GM12878 (cell line): ENCODE measurements at regions not wholly inside any gene's neighbourhood (a gene's known extent, or its start where the extent isn't known, plus 50 kb on each side); places are given as distances from the start of the nearest gene placed in this dataset.

ENCODE experiments used
- ATAC-seq: fragments of 200-7000 bp; cut with Tn5 transposase; 3 replicates; pipeline ENCODE4 v1.9.1; 2020; ENCODE audit warnings: mild to moderate bottlenecking, moderate library complexity
- BruUV-seq: library from RNA; stranded (reverse); fragments of 400-500 nt; replicated peaks from 2 replicates; lab custom pipeline; 2021; lab: Mats Ljungman, UMichigan
- CTCF ChIA-PET: fragments of 300-600 bp; sonication (Branson Sonifier 250); formaldehyde crosslinking; extraction: SDS; loops from one replicate; lab custom pipeline; 2021; ENCODE audit warnings: inconsistent platforms; lab: Yijun Ruan, JAX
- POLR2A ChIA-PET: fragments of 350-600 bp; formaldehyde crosslinking; extraction: SDS; loops from one replicate; lab custom pipeline; 2021; ENCODE audit warnings: inconsistent platforms; lab: Charles Lee
- RAD21 ChIA-PET: fragments of 300-600 bp; sonication (Branson Sonifier 250); formaldehyde crosslinking; loops from one replicate; lab custom pipeline; 2023; ENCODE audit warnings: antibody characterized with exemption; ENCODE audit not compliant: unreplicated experiment; lab: Charles Lee
- SMC1A ChIA-PET: fragments of 300-600 bp; sonication (Branson Sonifier 250); formaldehyde crosslinking; loops from one replicate; lab custom pipeline; 2023; ENCODE audit not compliant: unreplicated experiment, uncharacterized antibody; lab: Charles Lee
- DNase-seq: peaks from one replicate; pipeline ENCODE4 v3.0.0-alpha.2; 2011; ENCODE audit warnings: low read depth, low spot score
- FAIRE-seq: peaks from 3 replicates; lab custom pipeline; 2011; peaks lifted over from hg19 to GRCh38; lab: Jason Lieb, UNC
- H2AFZ ChIP-seq: 2 replicates; pipeline ENCODE4 v1.6.0; 2011; ENCODE audit warnings: low read depth, low read length, control low read depth; ENCODE audit not compliant: control insufficient read depth
- H3K27ac ChIP-seq: 2 replicates; pipeline ENCODE4 v1.5.1; 2011; ENCODE audit warnings: control low read depth; ENCODE audit not compliant: control insufficient read depth, insufficient read depth
- H3K27me3 ChIP-seq, 2 experiments: replicated peaks in 1 of 2; 2 replicates each; pipeline versions ENCODE4 v1.6.0 to v1.6.1; 2011; ENCODE audit warnings: low read length in 1 of 2; ENCODE audit not compliant: control insufficient read depth in 2 of 2, insufficient read depth in 2 of 2
- H3K36me3 ChIP-seq, 2 experiments: 2 replicates each; pipeline ENCODE4 v1.5.1; 2011; ENCODE audit warnings: low read length in 1 of 2; ENCODE audit not compliant: control insufficient read depth in 2 of 2, insufficient read depth in 2 of 2
- H3K4me1 ChIP-seq: 2 replicates; pipeline ENCODE4 v1.6.1; 2011; ENCODE audit warnings: mild to moderate bottlenecking, low read length, moderate library complexity, mixed read lengths; ENCODE audit not compliant: control insufficient read depth, insufficient read depth
- H3K4me2 ChIP-seq: 2 replicates; pipeline ENCODE4 v1.6.0; 2011; ENCODE audit warnings: control low read depth; ENCODE audit not compliant: control insufficient read depth, insufficient read depth
- H3K4me3 ChIP-seq: fragments of 200-600 bp; sonication (generic); 2 replicates; pipeline ENCODE4 v1.5.1; 2016
- H3K79me2 ChIP-seq: 2 replicates; pipeline ENCODE4 v1.6.0; 2011; ENCODE audit warnings: low read length; ENCODE audit not compliant: control insufficient read depth, insufficient read depth
- H3K9ac ChIP-seq: 2 replicates; pipeline ENCODE4 v1.8.0; 2011; ENCODE audit warnings: low read length, control low read depth, mixed read lengths; ENCODE audit not compliant: control insufficient read depth, insufficient read depth
- H3K9me3 ChIP-seq: replicated peaks from 3 replicates; pipeline ENCODE4 v1.5.1; 2011; ENCODE audit warnings: mild to moderate bottlenecking, low read length; ENCODE audit not compliant: control insufficient read depth, insufficient read depth
- H4K20me1 ChIP-seq: 2 replicates; pipeline ENCODE4 v1.6.0; 2011; ENCODE audit not compliant: control insufficient read depth, insufficient read depth
- BACH1 ChIP-seq: fragments of 450-650 bp; IDR thresholded peaks from 2 replicates; pipeline ENCODE4 v1.6.1; 2017; ENCODE audit warnings: mild to moderate bottlenecking, borderline replicate concordance
- CEBPB ChIP-seq, 2 experiments: fragments of 150-350 bp in 1 of 2; IDR thresholded peaks; 2 replicates each; pipeline ENCODE4 v1.6.1; 2012 to 2014; ENCODE audit warnings: low read depth in 2 of 2, low read length in 2 of 2, borderline replicate concordance in 1 of 2, inconsistent platforms in 1 of 2
- ETV6 ChIP-seq, 2 experiments: fragments of 450-650 bp in 1 of 2; IDR thresholded peaks in 1 of 2; conservative IDR thresholded peaks in 1 of 2; 2 replicates each; pipeline ENCODE4 v1.6.1; 2014; ENCODE audit warnings: antibody characterized with exemption in 1 of 2, borderline replicate concordance in 1 of 2, low read depth in 1 of 2, mild to moderate bottlenecking in 1 of 2, moderate library complexity in 1 of 2
- GABPA ChIP-seq: IDR thresholded peaks from 2 replicates; pipeline ENCODE4 v1.6.1; 2014; ENCODE audit warnings: antibody characterized with exemption, low read depth, mild to moderate bottlenecking, inconsistent platforms
- GATAD2B ChIP-seq: fragments of 450-650 bp; conservative IDR thresholded peaks from 2 replicates; pipeline ENCODE4 v1.6.1; 2017; ENCODE audit warnings: low read depth, mild to moderate bottlenecking, moderate library complexity
- HDGF ChIP-seq: fragments of 450-650 bp; IDR thresholded peaks from 2 replicates; pipeline ENCODE4 v1.6.1; 2016; ENCODE audit warnings: antibody characterized with exemption
- IKZF1 ChIP-seq: fragments of 450-650 bp; conservative IDR thresholded peaks from 2 replicates; pipeline ENCODE4 v1.6.1; 2017; ENCODE audit warnings: antibody characterized with exemption, mild to moderate bottlenecking
- IRF5 ChIP-seq: fragments of 450-650 bp; IDR thresholded peaks from 2 replicates; pipeline ENCODE4 v1.6.1; 2017; ENCODE audit warnings: borderline replicate concordance
- NRF1 ChIP-seq: conservative IDR thresholded peaks from 2 replicates; pipeline ENCODE4 v1.6.1; 2011; ENCODE audit warnings: mild to moderate bottlenecking, low read depth, low read length, improper control_type of control experiment
- PML ChIP-seq: IDR thresholded peaks from 2 replicates; pipeline ENCODE4 v1.6.1; 2012; ENCODE audit warnings: low read length, inconsistent platforms
- RBBP5 ChIP-seq: fragments of 200-600 bp; sonication (generic); conservative IDR thresholded peaks from 2 replicates; pipeline ENCODE4 v1.6.1; 2016
- RELB ChIP-seq: fragments of 450-650 bp; IDR thresholded peaks from 2 replicates; pipeline ENCODE4 v1.6.1; 2017; ENCODE audit warnings: low read depth, mild to moderate bottlenecking, moderate library complexity
- SMC3 ChIP-seq: IDR thresholded peaks from 2 replicates; pipeline ENCODE4 v1.6.1; 2011; ENCODE audit warnings: low read length, improper control_type of control experiment, borderline replicate concordance
- STAT1 ChIP-seq: fragments of 450-650 bp; conservative IDR thresholded peaks from 2 replicates; pipeline ENCODE4 v1.6.1; 2014; ENCODE audit warnings: antibody characterized with exemption, mild to moderate bottlenecking
- ZBTB11 ChIP-seq: fragments of 450-650 bp; formaldehyde crosslinking; IDR thresholded peaks from 2 replicates; pipeline ENCODE4 v1.5.0; 2022; ENCODE audit warnings: mild to moderate bottlenecking, missing genetic modification characterization
- ZNF24 ChIP-seq: fragments of 450-650 bp; IDR thresholded peaks from 2 replicates; pipeline ENCODE4 v1.6.1; 2017; ENCODE audit warnings: antibody characterized with exemption, mild to moderate bottlenecking
- ZSCAN29 ChIP-seq: fragments of 450-650 bp; IDR thresholded peaks from 2 replicates; pipeline ENCODE4 v1.6.1; 2017; ENCODE audit warnings: mild to moderate bottlenecking, moderate library complexity
- WGBS: methylation state at CpG from one replicate; pipeline ENCODE4 v1.1.6; 2016; ENCODE audit warnings: low lambda C conversion rate; ENCODE audit not compliant: insufficient replicate concordance, insufficient coverage; ENCODE audit errors: missing lambda C conversion rate; 5-methylcytosine and 5-hydroxymethylcytosine counted together
- in situ Hi-C: fragments of 300-500 bp; cut with MboI; formaldehyde crosslinking; loops from 9 replicates; pipeline ENCODE4 v1.14.3; 2018; ENCODE audit warnings: mixed read lengths
- intact Hi-C: fragments of 100-400 bp; cut with micrococcal nuclease; formaldehyde crosslinking; loops from one replicate; pipeline ENCODE4 v1.14.2; 2022; ENCODE audit not compliant: unreplicated experiment
- TF ChIP-seq, protein P1 (sequence below): IDR thresholded peaks from 2 replicates; pipeline ENCODE4 v1.6.1; 2012; ENCODE audit warnings: low read length, inconsistent platforms

- Histone ChIP-seq H3K27ac (no peak overlapping the region), H3K9ac (no peak overlapping the region), H3K27me3 (no peaks in the 10 kb centered on the region), H3K36me3 (no peaks in the 10 kb centered on the region), H4K20me1 (no peaks in the 10 kb centered on the region), H3K4me2 (no peak overlapping the region), H3K4me3 (no peak overlapping the region), H3K9me3 (no peaks in the 10 kb centered on the region), H3K4me1 (peaks cover 4% of the 10 kb centered on the region), H2AFZ (no peak overlapping the region), H3K79me2 (no peaks in the 10 kb centered on the region)
- ChIA-PET CTCF (interaction anchor here (1.2 to 1.4 kb wide), 3 partner anchors 8 to 22 kb away, joined by 3 to 5 read pairs (median 5); no protein-coding TSS in a partner anchor), SMC1A (interaction anchor here (1.4 kb wide), 1 partner anchor 65 kb away, joined by 3 read pairs; no protein-coding TSS in a partner anchor), RAD21 (no interaction called here), POLR2A (no interaction called here)
- FAIRE-seq (peak; percentile 68), DNase-seq (peak; percentile 37), ATAC-seq (peak; percentile 91)
- 0% methylated on average over 4 of the region's 4 CpGs for WGBS
- BruUV-seq: no TSS peak
- in situ Hi-C loops (no loop called here), intact Hi-C loops (loop anchor here (1.0 to 5.0 kb wide), 2 partner anchors 16 to 326 kb away; no protein-coding TSS in a partner anchor)
- TF ChIP-seq, protein P1, sequence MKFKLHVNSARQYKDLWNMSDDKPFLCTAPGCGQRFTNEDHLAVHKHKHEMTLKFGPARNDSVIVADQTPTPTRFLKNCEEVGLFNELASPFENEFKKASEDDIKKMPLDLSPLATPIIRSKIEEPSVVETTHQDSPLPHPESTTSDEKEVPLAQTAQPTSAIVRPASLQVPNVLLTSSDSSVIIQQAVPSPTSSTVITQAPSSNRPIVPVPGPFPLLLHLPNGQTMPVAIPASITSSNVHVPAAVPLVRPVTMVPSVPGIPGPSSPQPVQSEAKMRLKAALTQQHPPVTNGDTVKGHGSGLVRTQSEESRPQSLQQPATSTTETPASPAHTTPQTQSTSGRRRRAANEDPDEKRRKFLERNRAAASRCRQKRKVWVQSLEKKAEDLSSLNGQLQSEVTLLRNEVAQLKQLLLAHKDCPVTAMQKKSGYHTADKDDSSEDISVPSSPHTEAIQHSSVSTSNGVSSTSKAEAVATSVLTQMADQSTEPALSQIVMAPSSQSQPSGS: peak; percentile 90
- TF ChIP-seq HDGF: no peak
- TF ChIP-seq RBBP5: no peak
- no peak for TF ChIP-seq ZBTB11 (CRISPR knock-in tag)
- no peak for TF ChIP-seq ZSCAN29
- TF ChIP-seq RELB: no peak
- peak in 1 of 2 experiments; percentile 38; a peak in 1 of 4 replicates for TF ChIP-seq ETV6 (conservative IDR thresholded peaks at IDR 0.05 in 1 of 2, IDR thresholded peaks at IDR 0.05 in 1 of 2; ENCODE audit: borderline replicate concordance in 1 of 2, low read depth in 1 of 2)
- no peak for TF ChIP-seq STAT1
- TF ChIP-seq SMC3: no peak
- no peak for TF ChIP-seq NRF1
- no peak for TF ChIP-seq PML
- TF ChIP-seq GATAD2B: no peak
- TF ChIP-seq CEBPB (IDR thresholded peaks at IDR 0.05; ENCODE audit: borderline replicate concordance in 1 of 2, low read depth in 2 of 2, low read length in 2 of 2): peak in 1 of 2 experiments; percentile 82; a peak in 1 of 4 replicates
- no peak for TF ChIP-seq IRF5
- TF ChIP-seq GABPA: peak; percentile 55; the same call in 1 of the 2 replicates
- peak; percentile 33; the same call in 1 of the 2 replicates for TF ChIP-seq IKZF1
- no peak for TF ChIP-seq BACH1
- TF ChIP-seq ZNF24: peak; percentile 99
Observed at GRCh38 chr7:136030867-136031318, 53.7 kb upstream of the MTPN start.
